Neuronal stem cell (in vitro differentiated cells): ENCODE measurements at regions not wholly inside any gene's neighbourhood (a gene's known extent, or its start where the extent isn't known, plus 50 kb on each side); places are given as distances from the start of the nearest gene placed in this dataset.

Source experiments
- DNase-seq: peaks from one replicate; pipeline ENCODE4 v3.0.0-alpha.2; 2013; ENCODE audit warnings: low spot score
- H2AFZ ChIP-seq: one replicate; pipeline ENCODE4 v1.6.1; 2013; ENCODE audit warnings: mild to moderate bottlenecking, low read length, inconsistent platforms
- H2AK5ac ChIP-seq: 2 replicates; pipeline ENCODE4 v1.6.1; 2013; ENCODE audit warnings: low read depth, mild to moderate bottlenecking, inconsistent platforms, low read length, moderate library complexity, mixed read lengths
- H2BK120ac ChIP-seq: 2 replicates; pipeline ENCODE4 v1.6.1; 2013; ENCODE audit warnings: low read depth, mild to moderate bottlenecking, inconsistent platforms, low read length, moderate library complexity, mixed read lengths
- H2BK12ac ChIP-seq: one replicate; pipeline ENCODE4 v1.6.1; 2013; ENCODE audit warnings: low read length, inconsistent platforms
- H2BK15ac ChIP-seq: 2 replicates; pipeline ENCODE4 v1.6.1; 2013; ENCODE audit warnings: mild to moderate bottlenecking, low read length, inconsistent platforms, mixed read lengths
- H2BK5ac ChIP-seq: one replicate; pipeline ENCODE4 v1.6.1; 2013; ENCODE audit warnings: inconsistent platforms, mild to moderate bottlenecking, low read length, moderate library complexity
- H3K14ac ChIP-seq: one replicate; pipeline ENCODE4 v1.6.1; 2013; ENCODE audit warnings: low read length, inconsistent platforms
- H3K18ac ChIP-seq: 2 replicates; pipeline ENCODE4 v1.6.1; 2013; ENCODE audit warnings: low read length, inconsistent platforms
- H3K23ac ChIP-seq: 2 replicates; pipeline ENCODE4 v1.6.1; 2013; ENCODE audit warnings: low read depth, mild to moderate bottlenecking, mixed read lengths, low read length, inconsistent platforms; ENCODE audit not compliant: poor library complexity
- H3K27ac ChIP-seq: replicated peaks from 3 replicates; pipeline ENCODE4 v1.5.1; 2013; ENCODE audit warnings: low read length, inconsistent platforms
- H3K27me3 ChIP-seq, 3 experiments: 2 replicates each; pipeline ENCODE4 v1.6.1; 2013; ENCODE audit warnings: low read length in 3 of 3, mild to moderate bottlenecking in 2 of 3, inconsistent platforms in 1 of 3, low read depth in 1 of 3, mixed read lengths in 1 of 3, moderate library complexity in 1 of 3; ENCODE audit not compliant: control insufficient read depth in 3 of 3, insufficient read depth in 3 of 3
- H3K36me3 ChIP-seq, 2 donors: replicated peaks in 1 of 2; 2 replicates each; pipeline ENCODE4 v1.6.1; 2013; ENCODE audit warnings: low read length in 2 of 2; ENCODE audit not compliant: control insufficient read depth in 2 of 2, insufficient read depth in 2 of 2
- H3K4ac ChIP-seq: 2 replicates; pipeline ENCODE4 v1.6.1; 2013; ENCODE audit warnings: inconsistent platforms, mild to moderate bottlenecking, low read length, moderate library complexity
- H3K4me1 ChIP-seq, 2 donors: 1 replicate in 1 of 2; 2 replicates in 1 of 2; pipeline ENCODE4 v1.6.1; 2013; ENCODE audit warnings: low read length in 2 of 2, low read depth in 1 of 2; ENCODE audit not compliant: control insufficient read depth in 2 of 2, insufficient read depth in 1 of 2
- H3K4me2 ChIP-seq: one replicate; pipeline ENCODE4 v1.6.1; 2013; ENCODE audit warnings: mild to moderate bottlenecking, low read length, inconsistent platforms; ENCODE audit not compliant: insufficient read depth, poor library complexity, severe bottlenecking
- H3K4me3 ChIP-seq, 2 donors: 2 replicates each; pipeline ENCODE4 v1.5.1; 2013; ENCODE audit warnings: low read length in 2 of 2, mild to moderate bottlenecking in 2 of 2, inconsistent platforms in 1 of 2, moderate library complexity in 1 of 2
- H3K79me1 ChIP-seq: one replicate; pipeline ENCODE4 v1.6.1; 2013; ENCODE audit warnings: low read depth, mild to moderate bottlenecking, inconsistent platforms, low read length, moderate library complexity
- H3K9ac ChIP-seq: one replicate; pipeline ENCODE4 v1.6.1; 2013; ENCODE audit warnings: mild to moderate bottlenecking, low read depth, low read length, inconsistent platforms; ENCODE audit not compliant: poor library complexity
- H3K9me3 ChIP-seq, 2 donors: replicated peaks in 1 of 2; 2 replicates each; pipeline versions ENCODE3 to v1.6.1; 2013; ENCODE audit warnings: low read length in 2 of 2, mild to moderate bottlenecking in 2 of 2, inconsistent platforms in 1 of 2, low read depth in 1 of 2, mixed read lengths in 1 of 2, moderate library complexity in 1 of 2; ENCODE audit not compliant: control insufficient read depth in 2 of 2, insufficient read depth in 1 of 2
- H4K8ac ChIP-seq: one replicate; pipeline ENCODE4 v1.6.1; 2013; ENCODE audit warnings: low read depth, mild to moderate bottlenecking, inconsistent platforms, low read length, moderate library complexity
- H4K91ac ChIP-seq: one replicate; pipeline ENCODE4 v1.6.1; 2013; ENCODE audit warnings: low read length, low read depth, mild to moderate bottlenecking, inconsistent platforms; ENCODE audit not compliant: poor library complexity
- WGBS, 2 donors: extraction: QIAGEN DNeasy Blood & Tissue Kit; methylation state at CpG; one replicate each; pipeline ENCODE4 v1.1.7; 2013; ENCODE audit warnings: missing lambda C conversion rate in 2 of 2, mixed read lengths in 1 of 2; ENCODE audit not compliant: insufficient read length in 2 of 2, insufficient replicate concordance in 1 of 2; ENCODE audit errors: extremely low coverage in 2 of 2; 5-methylcytosine and 5-hydroxymethylcytosine counted together

DNA sequence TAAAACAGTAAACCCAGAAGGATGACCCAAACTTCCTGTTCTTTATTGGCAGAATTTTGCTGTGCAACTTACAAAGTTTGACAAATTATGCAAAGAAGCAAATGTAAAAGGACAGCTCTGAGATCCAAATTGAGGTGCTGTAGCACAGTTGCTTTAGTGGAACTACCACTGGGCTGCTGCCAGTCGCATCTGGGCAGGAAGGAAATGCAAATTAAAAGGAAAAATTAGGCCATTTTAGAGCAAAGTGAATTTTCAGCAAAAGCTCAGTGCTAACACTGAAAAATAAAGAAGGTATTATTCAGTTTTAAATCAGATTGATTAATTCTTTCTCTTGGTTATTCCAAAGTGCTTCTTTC, 104.5 kb downstream of the ZMAT3 start:
- no CpG with 5 or more reads among the region's 1 CpG for WGBS, 2 donors

DNA sequence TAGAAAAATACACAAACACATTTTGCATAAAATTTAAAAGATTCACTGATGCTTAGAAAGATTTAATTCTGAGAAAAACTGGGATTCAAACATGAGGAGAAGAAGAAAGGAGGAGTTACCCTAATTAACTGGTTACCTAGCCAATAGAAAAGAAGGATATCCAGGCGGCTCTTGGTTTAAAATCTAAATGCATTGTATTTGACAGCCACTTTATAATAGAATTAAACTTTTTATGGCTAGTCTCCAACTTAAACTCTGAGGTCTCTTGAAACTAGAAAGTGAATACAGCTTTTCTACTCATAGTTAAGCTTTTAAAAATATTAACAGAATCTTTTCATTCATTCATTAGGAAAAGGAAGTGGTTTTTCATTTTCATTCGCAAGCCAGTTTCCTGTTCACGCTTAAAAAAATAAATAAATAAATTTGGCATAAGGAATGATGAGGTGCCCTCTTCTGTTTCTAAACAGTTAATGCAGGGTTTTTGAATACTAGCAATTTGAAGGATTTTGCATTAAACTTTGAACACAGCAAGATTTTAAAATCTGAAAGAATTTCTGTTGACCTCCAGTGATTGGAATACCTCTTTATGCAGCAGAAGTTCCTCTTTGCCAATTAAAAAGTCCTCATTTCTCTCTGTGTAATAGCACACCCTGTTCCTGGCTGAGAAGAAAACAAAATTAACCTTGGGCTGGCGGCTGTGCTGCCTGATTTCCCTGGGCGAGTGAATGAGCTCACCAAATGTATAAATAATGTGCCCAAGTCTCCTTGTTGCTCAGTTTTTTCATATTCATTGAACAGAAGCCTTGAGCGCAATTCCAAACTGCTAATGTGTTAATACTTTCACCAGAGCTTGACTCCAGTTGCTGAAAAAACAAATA, 105.1 kb downstream of the ZMAT3 start:
- no peak for DNase-seq

More for the DNA sequence above, 104.5 kb downstream of the ZMAT3 start:
- Histone ChIP-seq H2BK15ac (no peak overlapping the region), H3K14ac (no peak overlapping the region), H3K23ac (no peak overlapping the region), H3K27me3 (no peaks in the 10 kb centered on the region), H3K4ac (no peak overlapping the region), H3K4me3 (no peak overlapping the region), H2AK5ac (no peak overlapping the region), H2BK120ac (no peak overlapping the region), H3K18ac (no peak overlapping the region), H3K36me3 (no peaks in the 10 kb centered on the region), H4K91ac (no peak overlapping the region), H3K9me3 (no peaks in the 10 kb centered on the region), H2BK12ac (no peak overlapping the region), H2AFZ (peak overlapping the region; percentile 66), H3K4me2 (no peak overlapping the region), H3K79me1 (no peaks in the 10 kb centered on the region), H2BK5ac (no peak overlapping the region), H3K4me1 (peaks cover 2 to 3% of the 10 kb centered on the region in 2 donors), H3K27ac (no peak overlapping the region), H4K8ac (no peak overlapping the region), H3K9ac (no peak overlapping the region)
- no peak for DNase-seq

DNA sequence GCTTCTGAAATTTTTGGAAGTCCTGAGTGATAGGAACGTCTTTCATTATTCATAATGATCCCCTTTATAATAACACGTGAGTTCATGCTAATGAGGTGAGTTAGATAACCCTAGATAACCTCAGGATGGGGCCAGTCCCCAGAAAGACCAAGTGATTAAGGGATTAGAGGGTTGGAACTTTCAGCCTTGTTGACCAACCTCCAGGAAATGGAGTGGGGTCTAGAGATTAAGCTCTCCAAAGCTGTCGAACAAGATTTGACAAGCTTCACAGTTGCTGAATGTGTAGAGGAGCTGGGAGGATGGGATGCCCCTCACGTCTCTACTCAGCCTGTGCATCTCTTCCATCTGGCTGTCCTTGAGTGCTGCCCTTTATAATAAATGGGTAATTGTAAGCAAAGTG, 107.1 kb downstream of the ZMAT3 start:
- H3K4ac ChIP-seq, result no peak overlapping the region
- no peak overlapping the region for H3K9ac ChIP-seq
- no CpG with 5 or more reads among the region's 4 CpGs for WGBS, 2 donors
- H2BK12ac ChIP-seq, result no peak overlapping the region
- H4K8ac ChIP-seq, result no peak overlapping the region
- no peak overlapping the region for H4K91ac ChIP-seq
- no peak overlapping the region for H3K4me3 ChIP-seq
- no peaks in the 10 kb centered on the region for H3K27me3 ChIP-seq
- no peak overlapping the region for H3K18ac ChIP-seq
- no peak overlapping the region for H2AFZ ChIP-seq
- H2BK15ac ChIP-seq, result no peak overlapping the region
- no peak overlapping the region for H3K23ac ChIP-seq
- H3K79me1 ChIP-seq, result no peaks in the 10 kb centered on the region
- no peak overlapping the region for H3K4me2 ChIP-seq
- H2BK120ac ChIP-seq, result no peak overlapping the region
- H3K27ac ChIP-seq, result no peak overlapping the region
- no peak overlapping the region for H3K14ac ChIP-seq
- DNase-seq, result no peak
- H2BK5ac ChIP-seq, result no peak overlapping the region
- H3K4me1 ChIP-seq, result peaks cover 2 to 3% of the 10 kb centered on the region in 2 donors
- H3K36me3 ChIP-seq, result no peaks in the 10 kb centered on the region
- no peaks in the 10 kb centered on the region for H3K9me3 ChIP-seq
- H2AK5ac ChIP-seq, result no peak overlapping the region

More for the DNA sequence above, 105.1 kb downstream of the ZMAT3 start:
- H2BK15ac ChIP-seq, result no peak overlapping the region
- no peak overlapping the region for H2AK5ac ChIP-seq
- no peak overlapping the region for H3K27ac ChIP-seq
- no peak overlapping the region for H2BK5ac ChIP-seq
- H3K18ac ChIP-seq, result no peak overlapping the region
- H3K27me3 ChIP-seq, result no peaks in the 10 kb centered on the region
- no peak overlapping the region for H4K8ac ChIP-seq
- H4K91ac ChIP-seq, result no peak overlapping the region
- H3K23ac ChIP-seq, result no peak overlapping the region
- no peak overlapping the region for H3K4ac ChIP-seq
- H2AFZ ChIP-seq, result peak overlapping the region; percentile 66
- H3K4me1 ChIP-seq, result peaks cover 2 to 3% of the 10 kb centered on the region in 2 donors
- H3K36me3 ChIP-seq, result no peaks in the 10 kb centered on the region
- H3K79me1 ChIP-seq, result no peaks in the 10 kb centered on the region
- no peak overlapping the region for H3K9ac ChIP-seq
- H3K4me2 ChIP-seq, result no peak overlapping the region
- H2BK12ac ChIP-seq, result no peak overlapping the region
- no peaks in the 10 kb centered on the region for H3K9me3 ChIP-seq
- H3K4me3 ChIP-seq, result no peak overlapping the region
- no peak overlapping the region for H3K14ac ChIP-seq
- no peak overlapping the region for H2BK120ac ChIP-seq
- no CpG with 5 or more reads among the region's 6 CpGs for WGBS, 2 donors

DNA sequence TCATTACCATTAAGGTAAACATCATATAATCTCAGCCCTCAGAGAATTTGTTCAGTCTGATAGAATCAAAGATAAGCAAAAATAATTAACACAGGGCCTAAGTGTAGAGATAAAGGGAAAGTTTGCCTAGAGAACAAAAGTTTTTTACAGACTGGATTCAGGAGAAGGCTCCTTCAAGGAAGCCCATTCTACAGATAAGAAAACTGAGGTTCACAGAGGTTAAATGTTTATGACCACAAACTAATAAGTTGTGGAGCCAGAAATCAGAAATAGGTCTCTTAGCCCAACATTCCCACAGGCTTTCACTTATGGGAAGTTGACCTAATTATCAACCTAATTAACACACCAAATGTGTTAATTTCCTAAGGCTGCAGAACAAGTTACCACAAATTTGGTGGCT, 110.7 kb downstream of the ZMAT3 start:
- H3K4me2 ChIP-seq, result no peak overlapping the region
- no peak overlapping the region for H3K27ac ChIP-seq
- H4K91ac ChIP-seq, result no peak overlapping the region
- no peak overlapping the region for H2AFZ ChIP-seq
- H3K79me1 ChIP-seq, result no peaks in the 10 kb centered on the region
- H2AK5ac ChIP-seq, result no peak overlapping the region
- H3K18ac ChIP-seq, result no peak overlapping the region
- no peak overlapping the region for H2BK5ac ChIP-seq
- no peak for DNase-seq
- no peak overlapping the region for H2BK12ac ChIP-seq
- no peaks in the 10 kb centered on the region for H3K36me3 ChIP-seq
- no peaks in the 10 kb centered on the region for H3K9me3 ChIP-seq
- H3K4ac ChIP-seq, result no peak overlapping the region
- no peak overlapping the region for H3K4me3 ChIP-seq
- H3K23ac ChIP-seq, result no peak overlapping the region
- no peak overlapping the region for H3K14ac ChIP-seq
- no peak overlapping the region for H4K8ac ChIP-seq
- H3K4me1 ChIP-seq, result no peaks in the 10 kb centered on the region
- H3K27me3 ChIP-seq, result no peaks in the 10 kb centered on the region
- H2BK15ac ChIP-seq, result no peak overlapping the region
- H3K9ac ChIP-seq, result no peak overlapping the region
- no peak overlapping the region for H2BK120ac ChIP-seq
